ENCODE measurements at regions not wholly inside any gene's neighbourhood (a gene's known extent, or its start where the extent isn't known, plus 50 kb on each side); places are given as distances from the start of the nearest gene placed in this dataset.

DNA sequence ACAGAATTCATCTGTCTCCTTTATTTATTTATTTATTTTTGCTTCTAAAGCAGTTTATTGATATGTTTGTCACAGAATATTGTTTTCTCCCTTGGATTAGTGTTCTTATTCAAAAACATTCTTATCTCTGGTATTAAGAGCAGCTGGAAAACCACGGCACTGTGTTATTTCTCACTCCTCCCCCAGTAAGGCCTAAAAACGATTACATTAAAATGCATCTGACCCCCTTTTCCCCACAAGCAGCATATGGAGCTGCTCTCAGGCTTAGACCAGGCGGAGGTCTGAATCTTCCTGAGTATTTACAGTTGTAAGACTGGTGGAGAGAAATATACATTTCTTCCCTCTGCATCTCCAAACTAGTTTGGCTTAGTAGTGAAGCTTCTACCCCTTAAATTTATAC is 86.8 kb downstream of the HLX start:
- no peak for TF ChIP-seq CTCF (IDR thresholded peaks at IDR 0.05)
- TF ChIP-seq ZFX (IDR thresholded peaks at IDR 0.05; ENCODE audit: borderline replicate concordance): no peak
